Vagina (tissue), 2 donors: ENCODE measurements at regions not wholly inside any gene's neighbourhood (a gene's known extent, or its start where the extent isn't known, plus 50 kb on each side); places are given as distances from the start of the nearest gene placed in this dataset.
"Not testable (repeated sequence)": the region's sequence is repeated elsewhere in the genome, so short reads cannot be mapped to it uniquely, and the experiment has no call there.

ENCODE experiments used
- POLR2A ChIP-seq, 2 donors: fragments of 450-650 bp; IDR thresholded peaks; one replicate each; pipeline ENCODE4 v1.6.1; 2017; ENCODE audit warnings: antibody characterized with exemption in 2 of 2, mild to moderate bottlenecking in 2 of 2, moderate library complexity in 2 of 2
- POLR2AphosphoS5 ChIP-seq, 2 donors: sonication (generic); formaldehyde crosslinking; IDR thresholded peaks; one replicate each; pipeline ENCODE4 v1.9.0; 2017; ENCODE audit warnings: antibody characterized with exemption in 2 of 2, mild to moderate bottlenecking in 2 of 2, low read depth in 1 of 2; ENCODE audit not compliant: insufficient read depth in 1 of 2
- TF ChIP-seq, protein P1 (sequence below), 3 experiments: fragments of 450-650 bp in 2 of 3; fragments of 200-600 bp in 1 of 3; sonication (generic) in 1 of 3; IDR thresholded peaks; one replicate each; pipeline ENCODE4 v1.5.1; 2017 to 2019; ENCODE audit warnings: antibody characterized with exemption in 3 of 3, mild to moderate bottlenecking in 2 of 3, moderate library complexity in 2 of 3

DNA sequence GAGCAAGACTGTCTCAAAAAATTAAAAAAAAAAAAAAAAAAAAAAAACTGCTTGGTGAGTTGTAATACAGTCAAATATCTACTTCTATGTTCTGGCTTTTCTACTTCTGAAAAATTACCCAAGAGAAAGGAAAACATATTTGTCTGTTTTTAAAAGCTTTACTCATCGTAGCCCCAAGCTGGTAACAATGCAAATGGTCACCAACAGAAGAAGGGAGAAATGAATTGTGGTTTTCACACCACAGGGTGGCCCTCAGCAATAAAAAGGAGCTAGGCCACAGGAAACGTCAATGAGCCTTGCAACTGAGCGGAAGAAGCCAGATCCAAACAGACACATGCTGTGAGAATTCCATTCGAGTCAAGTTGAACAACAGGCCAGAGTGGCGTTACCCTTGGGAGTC lies 121.0 kb downstream of the CDRT15L2 start:
- TF ChIP-seq, protein P1, sequence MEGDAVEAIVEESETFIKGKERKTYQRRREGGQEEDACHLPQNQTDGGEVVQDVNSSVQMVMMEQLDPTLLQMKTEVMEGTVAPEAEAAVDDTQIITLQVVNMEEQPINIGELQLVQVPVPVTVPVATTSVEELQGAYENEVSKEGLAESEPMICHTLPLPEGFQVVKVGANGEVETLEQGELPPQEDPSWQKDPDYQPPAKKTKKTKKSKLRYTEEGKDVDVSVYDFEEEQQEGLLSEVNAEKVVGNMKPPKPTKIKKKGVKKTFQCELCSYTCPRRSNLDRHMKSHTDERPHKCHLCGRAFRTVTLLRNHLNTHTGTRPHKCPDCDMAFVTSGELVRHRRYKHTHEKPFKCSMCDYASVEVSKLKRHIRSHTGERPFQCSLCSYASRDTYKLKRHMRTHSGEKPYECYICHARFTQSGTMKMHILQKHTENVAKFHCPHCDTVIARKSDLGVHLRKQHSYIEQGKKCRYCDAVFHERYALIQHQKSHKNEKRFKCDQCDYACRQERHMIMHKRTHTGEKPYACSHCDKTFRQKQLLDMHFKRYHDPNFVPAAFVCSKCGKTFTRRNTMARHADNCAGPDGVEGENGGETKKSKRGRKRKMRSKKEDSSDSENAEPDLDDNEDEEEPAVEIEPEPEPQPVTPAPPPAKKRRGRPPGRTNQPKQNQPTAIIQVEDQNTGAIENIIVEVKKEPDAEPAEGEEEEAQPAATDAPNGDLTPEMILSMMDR (IDR thresholded peaks at IDR 0.05) = not testable (repeated sequence)
- not testable (repeated sequence) for TF ChIP-seq POLR2A (IDR thresholded peaks at IDR 0.05); POLR2AphosphoS5 (IDR thresholded peaks at IDR 0.05; ENCODE audit: insufficient read depth in 1 of 2, low read depth in 1 of 2)
